Fibroblast of lung (primary cell): ENCODE measurements at regions not wholly inside any gene's neighbourhood (a gene's known extent, or its start where the extent isn't known, plus 50 kb on each side); places are given as distances from the start of the nearest gene placed in this dataset.

ENCODE experiments used
- DNase-seq, 2 donors: peaks; one replicate each; pipeline versions ENCODE4 v3.0.0 to v3.0.0-alpha.2; 2010; ENCODE audit warnings: low read depth in 2 of 2
- H2AFZ ChIP-seq: 2 replicates; pipeline ENCODE4 v1.5.1; 2012; ENCODE audit warnings: low read length, control low read depth, inconsistent platforms
- H3K27ac ChIP-seq: 2 replicates; pipeline ENCODE4 v1.5.1; 2011; ENCODE audit warnings: low read length, control low read depth; ENCODE audit not compliant: insufficient read depth
- H3K27me3 ChIP-seq: 2 replicates; pipeline ENCODE4 v1.5.1; 2011; ENCODE audit warnings: mild to moderate bottlenecking, low read length; ENCODE audit not compliant: control insufficient read depth, insufficient read depth
- H3K36me3 ChIP-seq: 2 replicates; pipeline ENCODE4 v1.5.1; 2011; ENCODE audit warnings: low read length; ENCODE audit not compliant: control insufficient read depth, insufficient read depth
- H3K4me1 ChIP-seq: 2 replicates; pipeline ENCODE4 v1.5.1; 2011; ENCODE audit warnings: low read length; ENCODE audit not compliant: control insufficient read depth, insufficient read depth; ENCODE audit errors: extremely low read depth
- H3K4me2 ChIP-seq: 2 replicates; pipeline ENCODE4 v1.5.1; 2011; ENCODE audit warnings: low read length, control low read depth; ENCODE audit not compliant: insufficient read depth; ENCODE audit errors: extremely low read depth
- H3K4me3 ChIP-seq, 4 experiments: fragments of 200-600 bp in 1 of 4; sonication (generic) in 1 of 4; replicated peaks in 1 of 4; 2 replicates each; pipeline ENCODE4 v1.5.1; 2011 to 2016; ENCODE audit warnings: low read length in 4 of 4, low read depth in 3 of 4, mild to moderate bottlenecking in 3 of 4, control low read depth in 2 of 4, inconsistent platforms in 1 of 4, mixed read lengths in 1 of 4; ENCODE audit not compliant: insufficient read depth in 1 of 4; ENCODE audit errors: control extremely low read depth in 1 of 4
- H3K79me2 ChIP-seq: 2 replicates; pipeline ENCODE4 v1.5.1; 2012; ENCODE audit warnings: mild to moderate bottlenecking, low read length, inconsistent platforms; ENCODE audit not compliant: control insufficient read depth, insufficient read depth
- H3K9ac ChIP-seq: 2 replicates; pipeline ENCODE4 v1.5.1; 2011; ENCODE audit warnings: mild to moderate bottlenecking, low read length, control low read depth; ENCODE audit not compliant: insufficient read depth
- H3K9me3 ChIP-seq: 2 replicates; pipeline ENCODE4 v1.5.1; 2012; ENCODE audit warnings: low read depth, low read length; ENCODE audit not compliant: control insufficient read depth, insufficient read depth
- H4K20me1 ChIP-seq: 2 replicates; pipeline ENCODE4 v1.5.1; 2011; ENCODE audit warnings: low read length; ENCODE audit not compliant: control insufficient read depth, insufficient read depth; ENCODE audit errors: extremely low read depth
- CTCF ChIP-seq, 2 donors: IDR thresholded peaks in 1 of 2; conservative IDR thresholded peaks in 1 of 2; 1 replicate in 1 of 2; 2 replicates in 1 of 2; pipeline ENCODE4 v1.5.1; 2011 to 2012; ENCODE audit warnings: low read length in 2 of 2, control low read depth in 1 of 2, inconsistent platforms in 1 of 2, low read depth in 1 of 2, mild to moderate bottlenecking in 1 of 2
- EZH2 ChIP-seq: IDR thresholded peaks from 2 replicates; pipeline ENCODE4 v1.5.1; 2012; ENCODE audit warnings: low read length, control low read depth, mild to moderate bottlenecking; ENCODE audit errors: missing control alignments

- TF ChIP-seq EZH2 (no peak), CTCF (conservative IDR thresholded peaks at IDR 0.05 in 1 of 2, IDR thresholded peaks at IDR 0.05 in 1 of 2; ENCODE audit: low read depth in 1 of 2, low read length in 2 of 2) (no peak)
- peaks cover 4% of the 10 kb centered on the region for H3K4me1 ChIP-seq
- H3K9me3 ChIP-seq: no peaks in the 10 kb centered on the region
- no peak overlapping the region for H3K27ac ChIP-seq
- no peak overlapping the region for H2AFZ ChIP-seq
- no peak overlapping the region for H3K9ac ChIP-seq
- no peaks in the 10 kb centered on the region for H3K79me2 ChIP-seq
- H4K20me1 ChIP-seq: no peaks in the 10 kb centered on the region
- no peak overlapping the region for H3K4me2 ChIP-seq
- H3K27me3 ChIP-seq: no peaks in the 10 kb centered on the region
- no peak overlapping the region for H3K4me3 ChIP-seq
- no peaks in the 10 kb centered on the region for H3K36me3 ChIP-seq
- no peak for DNase-seq
These were observed 332.3 kb upstream of the MARCKS start for GRCh38 chr6:113524826-113525225.

GRCh38 chr6:113526553-113526952, 330.6 kb upstream of the MARCKS start:
- peaks cover 4% of the 10 kb centered on the region for H3K4me1 ChIP-seq
- TF ChIP-seq EZH2 (no peak), CTCF (conservative IDR thresholded peaks at IDR 0.05 in 1 of 2, IDR thresholded peaks at IDR 0.05 in 1 of 2; ENCODE audit: low read depth in 1 of 2, low read length in 2 of 2) (no peak)
- no peak for DNase-seq
- no peaks in the 10 kb centered on the region for H3K27me3 ChIP-seq
- no peaks in the 10 kb centered on the region for H3K79me2 ChIP-seq
- H3K4me3 ChIP-seq: no peak overlapping the region
- H3K36me3 ChIP-seq: no peaks in the 10 kb centered on the region
- H3K27ac ChIP-seq: no peak overlapping the region
- no peaks in the 10 kb centered on the region for H4K20me1 ChIP-seq
- H3K9ac ChIP-seq: no peak overlapping the region
- H3K9me3 ChIP-seq: no peaks in the 10 kb centered on the region
- H2AFZ ChIP-seq: no peak overlapping the region
- no peak overlapping the region for H3K4me2 ChIP-seq

GRCh38 chr6:113526995-113527394, 330.1 kb upstream of the MARCKS start:
- no peak for DNase-seq

More at GRCh38 chr6:113526995-113527394, 330.1 kb upstream of the MARCKS start:
- H3K4me1 ChIP-seq: peaks cover 4% of the 10 kb centered on the region
- H3K9me3 ChIP-seq: no peaks in the 10 kb centered on the region
- H2AFZ ChIP-seq: no peak overlapping the region
- H3K36me3 ChIP-seq: no peaks in the 10 kb centered on the region
- H3K27me3 ChIP-seq: no peaks in the 10 kb centered on the region
- no peaks in the 10 kb centered on the region for H3K79me2 ChIP-seq
- H4K20me1 ChIP-seq: no peaks in the 10 kb centered on the region
- no peak overlapping the region for H3K4me2 ChIP-seq
- H3K9ac ChIP-seq: no peak overlapping the region
- TF ChIP-seq CTCF (conservative IDR thresholded peaks at IDR 0.05 in 1 of 2, IDR thresholded peaks at IDR 0.05 in 1 of 2; ENCODE audit: low read depth in 1 of 2, low read length in 2 of 2): no peak
- TF ChIP-seq EZH2: no peak
- no peak overlapping the region for H3K4me3 ChIP-seq
- no peak overlapping the region for H3K27ac ChIP-seq
